ENCODE measurements at regions not wholly inside any gene's neighbourhood (a gene's known extent, or its start where the extent isn't known, plus 50 kb on each side); places are given as distances from the start of the nearest gene placed in this dataset.

DNA sequence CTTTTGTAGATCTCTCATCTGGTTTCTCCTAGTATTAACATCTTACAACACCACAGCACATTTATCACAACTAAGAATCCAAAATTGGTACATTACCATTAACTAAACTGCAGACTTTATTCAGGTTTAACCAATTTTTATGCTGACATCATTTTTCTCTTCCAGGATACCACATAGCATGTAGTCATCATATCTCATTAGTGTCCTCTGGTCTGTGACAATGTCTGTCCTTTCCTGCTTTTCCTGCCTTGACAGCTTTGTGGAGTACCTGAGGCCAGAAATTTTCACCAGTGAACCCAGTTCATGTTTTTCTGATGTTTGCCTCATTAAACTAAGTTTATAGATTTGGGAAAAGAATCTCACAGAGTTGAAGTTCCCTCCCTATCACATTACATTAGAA lies 294.7 kb upstream of the TNC start:
- no peaks in the 10 kb centered on the region for H3K36me3 ChIP-seq
- H3K27ac ChIP-seq = peak overlapping the region in 3 of 12 donors; percentile 15 to 44 (median 32)
- peak in 1 of 4 donors; percentile 33 for ATAC-seq
- no peak for DNase-seq
- peaks cover 0 to 3% (median 0%) of the 10 kb centered on the region in 12 donors for H3K4me1 ChIP-seq
- intact Hi-C loops (cut with DNase I) = no loop called here
- H3K9me3 ChIP-seq = no peaks in the 10 kb centered on the region
- no peaks in the 10 kb centered on the region for H3K27me3 ChIP-seq
- no peak overlapping the region for H3K4me3 ChIP-seq
- TF ChIP-seq, protein P1, sequence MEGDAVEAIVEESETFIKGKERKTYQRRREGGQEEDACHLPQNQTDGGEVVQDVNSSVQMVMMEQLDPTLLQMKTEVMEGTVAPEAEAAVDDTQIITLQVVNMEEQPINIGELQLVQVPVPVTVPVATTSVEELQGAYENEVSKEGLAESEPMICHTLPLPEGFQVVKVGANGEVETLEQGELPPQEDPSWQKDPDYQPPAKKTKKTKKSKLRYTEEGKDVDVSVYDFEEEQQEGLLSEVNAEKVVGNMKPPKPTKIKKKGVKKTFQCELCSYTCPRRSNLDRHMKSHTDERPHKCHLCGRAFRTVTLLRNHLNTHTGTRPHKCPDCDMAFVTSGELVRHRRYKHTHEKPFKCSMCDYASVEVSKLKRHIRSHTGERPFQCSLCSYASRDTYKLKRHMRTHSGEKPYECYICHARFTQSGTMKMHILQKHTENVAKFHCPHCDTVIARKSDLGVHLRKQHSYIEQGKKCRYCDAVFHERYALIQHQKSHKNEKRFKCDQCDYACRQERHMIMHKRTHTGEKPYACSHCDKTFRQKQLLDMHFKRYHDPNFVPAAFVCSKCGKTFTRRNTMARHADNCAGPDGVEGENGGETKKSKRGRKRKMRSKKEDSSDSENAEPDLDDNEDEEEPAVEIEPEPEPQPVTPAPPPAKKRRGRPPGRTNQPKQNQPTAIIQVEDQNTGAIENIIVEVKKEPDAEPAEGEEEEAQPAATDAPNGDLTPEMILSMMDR (IDR thresholded peaks at IDR 0.05) = no peak
- no peak for TF ChIP-seq POLR2A (IDR thresholded peaks at IDR 0.05)

- Histone ChIP-seq H3K4me3 (no peak overlapping the region), H3K27me3 (no peaks in the 10 kb centered on the region), H3K27ac (no peak overlapping the region), H3K9me3 (peaks cover 0 to 6% (median 0%) of the 10 kb centered on the region in 12 donors), H3K36me3 (no peaks in the 10 kb centered on the region), H3K4me1 (peaks cover 0 to 3% (median 0%) of the 10 kb centered on the region in 12 donors)
- DNase-seq (no peak), ATAC-seq (no peak)
- intact Hi-C loops (cut with DNase I) = no loop called here
- TF ChIP-seq, protein P1 (IDR thresholded peaks at IDR 0.05) = no peak
- TF ChIP-seq POLR2A (IDR thresholded peaks at IDR 0.05) = no peak
These were observed 295.3 kb upstream of the TNC start for GRCh38 chr9:115413304-115413703.

- TF ChIP-seq, protein P1 (IDR thresholded peaks at IDR 0.05) = no peak
- no peak for TF ChIP-seq POLR2A (IDR thresholded peaks at IDR 0.05)
- H3K4me3 ChIP-seq = no peak overlapping the region
- H3K36me3 ChIP-seq = no peaks in the 10 kb centered on the region
- no peaks in the 10 kb centered on the region for H3K27me3 ChIP-seq
- H3K27ac ChIP-seq = no peak overlapping the region
- DNase-seq (no peak), ATAC-seq (no peak)
- peaks cover 0 to 3% (median 0%) of the 10 kb centered on the region in 12 donors for H3K4me1 ChIP-seq
- H3K9me3 ChIP-seq = peaks cover 0 to 8% (median 0%) of the 10 kb centered on the region in 12 donors
- intact Hi-C loops (cut with DNase I) = no loop called here
- 62 to 65% (median 64%) methylated on average over 1 of the region's 1 CpG for WGBS, 4 donors
These were observed 295.9 kb upstream of the TNC start for GRCh38 chr9:115413766-115414382.

DNA sequence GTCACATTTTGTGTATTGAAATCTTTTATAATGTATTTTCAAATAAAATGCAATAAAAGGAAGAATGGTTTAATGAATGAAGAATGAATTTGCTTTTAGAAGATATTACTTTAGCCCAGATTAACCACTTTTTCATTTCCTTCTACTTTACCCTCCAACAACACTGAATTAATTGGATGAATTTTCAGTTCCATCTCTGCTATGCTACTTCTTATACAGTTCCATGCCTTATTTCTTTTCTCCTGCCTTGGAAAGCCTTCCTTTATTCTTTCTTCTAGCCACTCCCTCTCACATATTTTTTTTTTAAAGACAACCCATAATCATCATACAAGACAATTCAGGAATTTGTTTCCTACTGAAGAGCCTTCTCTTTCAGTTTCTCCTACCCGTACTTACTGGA lies 296.6 kb upstream of the TNC start:
- WGBS, 4 donors = 88 to 93% (median 91%) methylated on average over 1 of the region's 1 CpG
- intact Hi-C loops (cut with DNase I) = no loop called here
- no peaks in the 10 kb centered on the region for H3K27me3 ChIP-seq
- peaks cover 0 to 3% (median 0%) of the 10 kb centered on the region in 12 donors for H3K4me1 ChIP-seq
- peaks cover 0 to 9% (median 0%) of the 10 kb centered on the region in 12 donors for H3K9me3 ChIP-seq
- no peak overlapping the region for H3K27ac ChIP-seq
- no peak overlapping the region for H3K4me3 ChIP-seq
- no peak for TF ChIP-seq POLR2A (IDR thresholded peaks at IDR 0.05)
- TF ChIP-seq, protein P1 (IDR thresholded peaks at IDR 0.05) = no peak
- ATAC-seq (no peak), DNase-seq (no peak)
- H3K36me3 ChIP-seq = no peaks in the 10 kb centered on the region
